GM18909 (cell line): ENCODE measurements at regions not wholly inside any gene's neighbourhood (a gene's known extent, or its start where the extent isn't known, plus 50 kb on each side); places are given as distances from the start of the nearest gene placed in this dataset.
"Not testable (repeated sequence)": the region's sequence is repeated elsewhere in the genome, so short reads cannot be mapped to it uniquely, and the experiment has no call there.

Experiments used
- ATAC-seq: cut with Tn5 transposase; IDR thresholded peaks from one replicate; pipeline ENCODE4 v1.9.1; 2021; ENCODE audit warnings: mild to moderate bottlenecking; ENCODE audit not compliant: unreplicated experiment, poor library complexity

DNA sequence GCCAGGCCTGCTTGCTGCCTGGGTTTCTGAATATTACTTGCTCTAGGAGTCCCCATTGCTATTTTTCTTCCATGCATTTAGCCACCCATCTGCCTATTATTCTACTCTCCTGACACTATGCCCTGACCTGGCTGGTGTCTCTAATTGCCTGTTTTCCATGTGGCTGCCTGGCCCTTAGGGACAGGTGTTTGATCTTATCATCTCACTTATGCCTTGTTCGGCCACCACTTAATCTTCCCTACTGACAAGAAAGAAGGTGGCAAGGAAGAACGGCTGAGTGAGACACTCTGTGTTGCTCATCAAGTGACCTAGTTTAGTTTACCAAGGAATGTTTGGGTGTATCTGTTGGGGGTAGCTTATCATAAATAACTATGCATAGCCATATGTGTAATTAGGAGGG, 50.4 kb upstream of the RAPH1 start:
- no peak for ATAC-seq

GRCh38 chr2:203586206-203586605, 51.1 kb upstream of the RAPH1 start:
- ATAC-seq = no peak

DNA sequence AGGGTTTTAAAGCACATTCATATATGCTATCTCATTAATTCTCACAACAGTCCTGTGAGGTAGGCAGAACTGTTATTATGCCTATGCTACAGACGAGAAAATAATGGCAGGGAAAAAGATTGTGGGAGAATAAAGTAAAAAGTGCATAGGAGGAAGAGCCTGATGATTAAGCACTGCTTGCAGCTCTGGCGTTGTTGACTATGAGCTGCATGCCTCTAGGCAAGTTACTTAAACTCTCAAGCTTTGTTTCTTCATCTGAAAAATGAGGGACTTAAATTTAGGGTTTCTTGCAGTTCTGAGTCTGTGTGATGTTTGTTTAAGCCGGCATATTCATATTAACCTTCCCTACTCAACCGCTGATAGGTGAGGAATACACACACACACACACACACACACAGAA, 51.6 kb upstream of the RAPH1 start:
- ATAC-seq = no peak

DNA sequence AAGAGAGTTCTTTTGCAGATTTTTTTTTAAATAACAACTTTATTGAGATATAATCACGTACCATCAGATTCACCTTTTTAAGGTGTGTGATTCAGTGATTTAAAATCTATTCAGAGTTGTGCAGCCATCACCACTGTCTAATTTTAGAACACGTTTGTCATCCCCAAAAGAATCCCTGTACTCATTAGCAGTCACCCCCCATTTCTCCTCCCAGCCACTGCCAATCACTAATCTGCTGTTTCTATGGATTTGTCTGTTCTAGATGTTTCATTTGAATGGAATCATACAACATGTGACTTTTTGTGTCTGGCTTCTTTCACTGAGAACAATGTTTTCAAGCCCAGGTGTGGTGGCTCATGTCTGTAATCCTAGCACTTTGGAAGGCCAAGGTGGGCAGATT, 55.4 kb upstream of the RAPH1 start:
- no peak for ATAC-seq

DNA sequence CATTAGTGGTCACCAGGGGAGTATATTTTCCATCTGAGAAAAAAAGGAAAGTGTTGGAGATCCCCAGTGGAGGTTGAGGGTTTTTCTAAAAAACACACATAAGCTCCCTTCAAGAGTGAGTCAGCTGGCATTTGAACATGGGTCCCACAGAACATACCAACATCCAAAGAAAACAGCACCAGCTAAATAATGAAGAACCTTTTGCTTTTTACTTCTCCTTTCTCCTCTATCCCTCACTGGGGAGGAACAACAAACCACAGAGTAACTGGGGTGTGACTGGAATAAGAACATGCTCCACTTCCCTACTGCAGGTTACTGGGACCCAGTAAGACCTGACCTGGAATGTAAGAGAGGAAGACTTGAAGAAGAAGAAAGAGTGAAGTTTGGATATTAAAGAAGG, 56.5 kb upstream of the RAPH1 start:
- no peak for ATAC-seq

GRCh38 chr2:203592470-203592869, 57.4 kb upstream of the RAPH1 start:
- ATAC-seq = no peak

DNA sequence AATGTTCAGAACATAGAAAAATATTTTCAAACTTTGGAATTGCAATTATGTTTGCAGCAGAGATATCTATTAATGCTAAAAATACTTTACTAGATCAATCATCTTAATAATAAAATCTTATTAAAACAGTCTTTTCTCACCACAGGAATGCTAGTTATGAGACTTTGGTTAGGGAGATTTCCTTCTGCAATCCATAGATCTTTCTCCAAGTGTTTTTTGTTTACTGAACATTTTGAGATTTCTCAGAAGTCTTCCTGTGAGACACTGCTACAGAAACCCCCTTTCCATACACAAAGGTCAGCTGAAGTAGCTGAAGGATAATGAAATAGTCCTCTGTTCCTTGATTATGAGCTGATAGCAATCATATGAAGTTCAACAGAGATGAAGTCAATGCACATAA, 59.4 kb upstream of the RAPH1 start:
- ATAC-seq = no peak

DNA sequence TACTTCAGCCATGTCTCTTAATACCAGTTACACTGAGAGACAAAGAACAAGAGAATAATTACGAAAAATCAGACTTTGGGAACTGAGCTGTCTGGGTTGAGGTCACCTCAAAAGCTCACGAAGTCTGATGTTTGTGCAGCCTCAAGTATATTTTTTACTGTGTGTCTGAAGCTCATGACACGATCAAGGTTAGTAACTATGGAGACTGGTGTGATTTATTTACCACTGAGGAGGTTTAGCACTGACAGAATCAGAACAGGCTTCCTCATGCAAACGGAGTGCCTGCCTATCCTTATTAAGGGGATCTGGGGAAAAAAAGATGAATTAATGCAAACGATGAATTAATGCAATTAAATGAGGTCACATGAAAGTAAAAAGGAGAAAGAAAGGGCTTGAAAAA, 61.1 kb upstream of the RAPH1 start:
- no peak for ATAC-seq

- ATAC-seq = no peak
Observed at GRCh38 chr2:203599509-203599908, 64.4 kb upstream of the RAPH1 start.

DNA sequence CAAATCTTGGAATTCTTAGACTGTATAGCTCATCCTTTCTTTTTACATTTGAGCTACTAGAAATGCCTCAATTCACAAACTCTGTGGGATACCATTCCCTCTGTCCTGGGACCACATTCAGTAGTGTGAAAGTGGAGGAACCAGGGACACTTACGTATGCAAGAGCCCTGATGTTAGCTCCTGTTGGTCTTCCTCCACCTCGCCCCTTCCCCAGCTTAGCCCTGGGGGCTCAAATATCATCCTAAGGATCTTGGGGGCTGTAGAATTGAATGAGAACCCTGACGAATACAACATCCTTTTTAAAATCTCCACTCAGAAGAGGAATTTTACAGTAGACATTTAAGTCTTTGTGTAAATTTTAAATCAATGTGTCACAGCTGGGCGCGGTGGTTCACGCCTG, 65.2 kb upstream of the RAPH1 start:
- no peak for ATAC-seq

DNA sequence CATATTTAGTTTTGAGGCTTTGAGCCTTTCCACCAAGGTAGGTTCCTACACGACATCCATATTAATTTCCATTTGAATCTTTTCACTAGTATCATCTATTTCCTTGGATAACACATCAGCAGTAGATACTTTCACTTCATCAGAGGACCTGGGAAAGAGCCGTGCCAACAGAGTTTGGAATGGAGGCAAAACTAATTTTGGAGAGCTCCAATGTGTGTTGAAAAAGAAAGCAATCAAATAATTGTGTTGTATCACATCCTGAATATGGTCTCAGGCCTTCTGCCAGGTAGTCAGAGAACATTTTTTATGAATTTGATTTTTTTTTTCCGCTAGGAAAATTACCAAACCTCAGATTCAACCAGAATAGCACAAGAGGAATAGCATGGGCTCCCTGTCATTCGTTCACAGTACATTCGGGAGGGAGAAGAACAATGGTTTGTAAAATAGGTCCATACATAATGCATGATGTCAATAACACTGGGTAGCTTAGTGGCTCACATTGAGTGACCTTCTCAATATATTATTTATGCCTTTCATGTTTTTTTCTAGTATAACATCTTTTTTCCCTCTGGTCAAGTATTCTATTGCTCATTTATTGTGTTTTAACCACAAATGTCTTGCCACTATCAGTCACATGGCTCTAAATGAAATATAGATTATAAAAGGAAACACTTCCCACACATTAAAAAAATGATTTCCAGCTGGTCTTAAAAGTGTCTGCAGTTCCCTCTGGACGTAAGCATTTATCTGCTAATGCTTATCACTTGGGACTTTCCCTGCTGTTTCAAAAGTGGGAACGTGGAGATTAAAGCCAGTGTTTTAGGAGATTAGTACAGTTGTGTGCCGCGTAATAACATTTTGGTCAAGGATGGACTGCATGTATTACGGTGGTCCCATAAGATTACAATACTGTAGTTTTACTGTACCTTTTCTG, 68.6 kb upstream of the RAPH1 start:
- no peak for ATAC-seq

DNA sequence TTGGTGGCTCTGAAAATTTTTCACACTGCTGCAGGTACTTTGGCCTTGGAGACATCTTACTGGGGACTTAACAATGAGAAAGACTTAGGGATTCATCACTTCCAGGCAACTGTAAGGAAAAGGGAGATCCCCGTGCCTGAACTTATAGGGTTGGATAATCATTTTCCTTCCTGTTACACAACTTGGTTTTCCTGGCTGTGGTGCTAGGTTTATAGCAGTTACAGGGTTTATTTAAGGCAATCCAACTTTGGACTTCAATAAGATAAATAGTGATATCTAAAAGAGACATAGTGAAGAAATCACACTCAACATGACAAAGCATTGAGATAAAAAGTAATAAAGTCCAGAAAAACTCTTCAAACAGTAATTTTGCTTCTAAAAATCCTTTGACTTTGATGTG, 70.2 kb upstream of the RAPH1 start:
- ATAC-seq = no peak

DNA sequence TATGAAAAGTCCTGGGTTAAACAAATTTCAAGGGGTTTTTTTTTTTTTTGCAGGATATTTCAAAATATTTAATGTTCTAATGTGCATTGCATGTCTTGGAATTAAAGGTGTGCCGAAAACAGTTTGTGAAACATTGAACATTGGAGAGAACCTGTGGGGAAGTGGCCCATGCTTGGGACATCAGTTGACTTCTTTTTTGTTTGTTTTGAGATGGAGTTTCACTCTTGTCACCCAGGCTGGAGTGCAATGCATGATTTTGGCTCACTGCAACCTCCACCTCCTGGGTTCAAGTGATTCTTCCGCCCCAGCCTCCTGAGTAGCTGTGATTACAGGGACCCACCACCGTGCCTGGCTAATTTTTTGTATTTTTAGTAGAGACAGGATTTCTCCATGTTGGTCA, 71.0 kb upstream of the RAPH1 start:
- ATAC-seq = no peak

- ATAC-seq = no peak
Observed at GRCh38 chr2:203610558-203610957, 75.5 kb upstream of the RAPH1 start.

DNA sequence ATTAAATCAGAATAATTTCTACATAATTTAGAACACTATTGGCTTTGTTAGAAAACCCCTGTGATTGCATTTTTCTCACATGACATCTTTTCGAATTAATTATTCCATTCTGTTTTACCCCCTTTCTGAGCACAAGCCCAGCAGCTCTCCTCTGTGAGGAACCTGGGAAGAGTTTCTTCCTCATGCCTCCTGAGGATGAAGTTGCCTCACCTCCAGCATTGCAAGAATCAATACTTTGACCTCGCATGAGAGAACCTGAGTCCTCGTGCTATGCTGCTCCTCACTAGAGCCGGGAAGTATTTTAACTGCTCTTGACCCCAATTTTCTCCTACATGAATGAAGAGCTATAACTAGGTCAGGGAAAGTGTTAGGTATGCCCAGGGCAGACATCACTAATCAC, 77.1 kb upstream of the RAPH1 start:
- ATAC-seq = no peak

DNA sequence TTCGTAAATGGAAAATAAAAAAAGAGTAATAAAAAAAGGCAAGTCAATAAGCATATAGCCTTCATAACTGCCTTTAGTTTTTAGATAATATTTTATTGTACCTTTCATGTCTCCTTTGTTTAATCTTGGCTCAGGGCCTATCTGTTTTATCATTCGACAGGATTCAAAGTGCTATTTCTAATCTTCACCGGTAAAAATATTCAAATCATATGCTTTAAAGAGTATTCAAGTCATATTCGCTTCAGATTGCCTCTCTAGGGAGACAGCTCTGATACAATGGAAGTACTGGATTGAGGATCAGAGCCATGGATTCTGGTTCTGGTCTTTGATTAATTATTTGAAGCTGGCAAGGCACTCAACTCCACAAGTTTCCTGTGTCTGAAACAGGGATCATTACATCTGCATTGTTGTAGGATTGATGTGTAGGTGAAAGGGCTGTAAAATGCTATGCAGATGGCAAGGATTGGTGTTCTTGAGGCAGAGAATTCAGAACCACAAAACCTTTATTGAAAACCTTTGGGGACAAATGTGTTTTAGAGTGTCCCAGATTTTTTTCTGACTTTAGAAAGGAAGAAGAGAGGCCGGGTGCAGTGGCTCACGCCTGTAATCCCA, 84.3 kb upstream of the RAPH1 start:
- ATAC-seq = no peak

GRCh38 chr2:203621981-203622515, 84.4 kb upstream of the CD28 start:
- ATAC-seq = no peak

GRCh38 chr2:203623096-203623495, 83.3 kb upstream of the CD28 start:
- no peak for ATAC-seq

- ATAC-seq = no peak
Observed at GRCh38 chr2:203623661-203624060, 82.8 kb upstream of the CD28 start.

DNA sequence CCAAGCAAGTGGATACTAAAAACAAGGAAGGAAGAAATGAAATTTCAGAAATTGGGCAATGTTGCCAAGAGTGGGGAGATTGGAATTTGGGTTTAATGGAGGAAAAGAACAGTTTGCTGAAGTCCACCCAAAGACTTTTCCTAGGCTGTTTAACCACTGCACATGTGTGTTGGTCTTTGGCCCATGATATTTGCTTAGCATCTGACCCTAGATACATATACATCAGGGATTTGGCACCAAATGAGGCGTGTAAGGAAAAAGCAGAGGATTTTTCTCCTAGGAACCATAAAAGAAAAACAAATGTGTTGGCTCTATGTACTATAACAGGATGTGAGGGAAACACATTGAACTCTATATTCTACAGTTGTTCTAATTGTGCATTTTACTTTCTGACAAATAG, 80.7 kb upstream of the CD28 start:
- no peak for ATAC-seq

DNA sequence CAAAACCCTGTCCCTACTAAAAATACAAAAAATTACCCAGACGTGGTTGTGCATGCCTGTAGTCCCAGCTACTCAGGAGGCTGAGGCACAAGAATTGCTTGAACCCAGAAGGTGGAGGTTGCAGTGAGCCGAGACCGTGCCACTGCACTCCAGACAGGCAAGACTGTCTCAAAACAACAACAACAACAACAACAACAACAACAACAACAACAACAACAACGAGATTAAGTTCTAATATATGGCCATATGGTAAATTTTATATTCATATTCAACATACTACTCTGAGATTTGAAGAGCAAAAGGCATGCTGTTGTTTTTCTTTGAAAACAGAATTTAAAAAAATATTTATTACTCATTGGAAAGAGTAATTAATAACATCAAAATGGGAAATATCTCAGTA, 80.2 kb upstream of the CD28 start:
- not testable (repeated sequence) for ATAC-seq
